GM12874 (cell line): ENCODE measurements at regions not wholly inside any gene's neighbourhood (a gene's known extent, or its start where the extent isn't known, plus 50 kb on each side); places are given as distances from the start of the nearest gene placed in this dataset.

Experiments used
- TF ChIP-seq, protein P1 (sequence below): IDR thresholded peaks from 2 replicates; pipeline ENCODE4 v1.5.1; 2011; ENCODE audit warnings: low read depth, mild to moderate bottlenecking, control low read depth, low read length, moderate library complexity; ENCODE audit not compliant: insufficient read depth

DNA sequence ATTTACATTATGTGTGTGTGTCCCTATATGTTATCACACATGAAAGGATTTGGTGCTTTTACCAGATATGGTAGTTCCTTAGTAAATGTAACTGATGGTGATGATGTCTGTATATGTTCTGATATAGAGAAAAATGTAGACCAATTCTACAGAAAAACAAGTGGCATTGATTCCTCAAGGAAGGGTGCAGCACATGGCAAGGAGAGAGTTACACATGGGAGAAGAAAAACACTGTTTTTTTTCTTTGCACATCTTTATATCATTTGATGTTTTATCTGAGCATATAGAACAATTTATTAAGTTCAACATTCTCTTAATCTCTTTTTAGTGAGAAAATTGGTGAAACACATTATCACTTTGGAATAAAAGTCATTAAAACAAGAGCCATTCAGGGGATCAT, 535.0 kb upstream of the KLF4 start:
- TF ChIP-seq, protein P1, sequence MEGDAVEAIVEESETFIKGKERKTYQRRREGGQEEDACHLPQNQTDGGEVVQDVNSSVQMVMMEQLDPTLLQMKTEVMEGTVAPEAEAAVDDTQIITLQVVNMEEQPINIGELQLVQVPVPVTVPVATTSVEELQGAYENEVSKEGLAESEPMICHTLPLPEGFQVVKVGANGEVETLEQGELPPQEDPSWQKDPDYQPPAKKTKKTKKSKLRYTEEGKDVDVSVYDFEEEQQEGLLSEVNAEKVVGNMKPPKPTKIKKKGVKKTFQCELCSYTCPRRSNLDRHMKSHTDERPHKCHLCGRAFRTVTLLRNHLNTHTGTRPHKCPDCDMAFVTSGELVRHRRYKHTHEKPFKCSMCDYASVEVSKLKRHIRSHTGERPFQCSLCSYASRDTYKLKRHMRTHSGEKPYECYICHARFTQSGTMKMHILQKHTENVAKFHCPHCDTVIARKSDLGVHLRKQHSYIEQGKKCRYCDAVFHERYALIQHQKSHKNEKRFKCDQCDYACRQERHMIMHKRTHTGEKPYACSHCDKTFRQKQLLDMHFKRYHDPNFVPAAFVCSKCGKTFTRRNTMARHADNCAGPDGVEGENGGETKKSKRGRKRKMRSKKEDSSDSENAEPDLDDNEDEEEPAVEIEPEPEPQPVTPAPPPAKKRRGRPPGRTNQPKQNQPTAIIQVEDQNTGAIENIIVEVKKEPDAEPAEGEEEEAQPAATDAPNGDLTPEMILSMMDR: no peak

GRCh38 chr9:108022246-108022935, 532.8 kb upstream of the KLF4 start:
- TF ChIP-seq, protein P1: no peak

DNA sequence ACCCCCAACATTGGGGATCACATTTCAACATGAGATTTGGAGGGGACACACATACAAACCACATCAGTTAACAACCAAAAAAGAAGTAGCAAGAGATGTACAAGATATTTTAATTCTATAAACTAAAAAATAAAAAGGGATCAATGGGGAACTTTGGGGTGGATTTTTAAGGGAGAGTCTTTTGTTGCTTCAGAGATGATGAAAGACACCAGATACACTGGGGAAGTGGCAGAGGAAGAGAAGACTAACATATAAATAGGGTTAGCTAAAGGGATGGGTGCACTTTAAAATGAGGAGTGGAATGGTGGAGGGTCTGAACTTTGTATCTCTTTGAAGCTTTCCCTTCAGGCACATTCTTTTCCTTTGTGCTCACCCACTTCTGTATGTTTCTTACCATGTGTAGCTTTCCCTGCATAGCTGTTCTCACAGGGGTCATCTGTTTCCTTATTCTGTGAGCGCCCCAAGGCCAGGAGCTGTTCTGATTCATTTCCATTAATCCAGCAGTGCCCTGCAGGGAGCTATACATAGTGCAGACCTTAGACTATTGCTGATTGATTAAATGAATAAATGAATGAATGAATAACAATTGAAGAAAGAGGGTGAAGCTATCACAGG, 531.6 kb upstream of the KLF4 start:
- TF ChIP-seq, protein P1: no peak

DNA sequence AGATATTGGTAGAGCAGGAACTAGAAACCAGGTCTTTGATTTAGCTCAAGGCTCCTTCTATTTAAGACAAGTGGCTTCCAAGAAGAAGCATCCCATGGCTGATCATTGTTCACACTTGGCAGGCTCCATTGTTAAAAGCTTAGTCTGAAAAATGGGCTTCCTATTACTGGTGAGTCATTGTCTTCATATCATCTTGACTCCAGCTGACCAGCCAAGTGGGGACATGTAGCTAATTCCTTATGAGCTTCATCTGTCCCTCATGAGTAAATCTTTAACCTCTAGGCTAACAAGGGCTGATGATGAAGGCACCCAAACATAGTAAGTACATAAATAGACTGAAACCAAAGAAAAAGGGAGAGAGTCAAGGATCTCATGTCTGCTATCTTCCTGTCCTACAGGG, 530.3 kb upstream of the KLF4 start:
- TF ChIP-seq, protein P1: no peak

- TF ChIP-seq, protein P1: no peak
Observed at GRCh38 chr9:108017671-108018070, 528.1 kb upstream of the KLF4 start.

- TF ChIP-seq, protein P1: no peak
Observed at GRCh38 chr9:108016446-108016845, 526.9 kb upstream of the KLF4 start.

- TF ChIP-seq, protein P1: no peak
Observed at GRCh38 chr9:108015690-108016089, 526.1 kb upstream of the KLF4 start.
